Left lobe of liver (tissue), 2 donors: ENCODE measurements at regions not wholly inside any gene's neighbourhood (a gene's known extent, or its start where the extent isn't known, plus 50 kb on each side); places are given as distances from the start of the nearest gene placed in this dataset.
A peak's percentile ranks its signal among the peaks of the same experiment; 100 is the strongest.

ENCODE experiments used
- ATAC-seq: fragments of 200-7000 bp; cut with Tn5 transposase; one replicate; pipeline ENCODE4 v1.9.1; 2020; ENCODE audit warnings: mild to moderate bottlenecking, moderate library complexity
- DNase-seq: peaks from one replicate; pipeline ENCODE4 v3.0.0-alpha.2; 2020; ENCODE audit warnings: low spot score
- donor health status: DM: no; HTN: no; CAD: no; lungs with moderate emphysema.
- donor health status: DM: no; HTN: yes; CAD: no.

- ATAC-seq (no peak), DNase-seq (no peak)
These were observed 52.4 kb upstream of the WDR26 start for GRCh38 chr1:224486801-224487583.

- DNase-seq (no peak), ATAC-seq (no peak)
These were observed 54.4 kb upstream of the WDR26 start for GRCh38 chr1:224488806-224489499.

- no peak for ATAC-seq
- DNase-seq, result no peak
These were observed 55.2 kb upstream of the WDR26 start for GRCh38 chr1:224489534-224490365.

- ATAC-seq (no peak), DNase-seq (no peak)
These were observed 56.2 kb upstream of the WDR26 start for GRCh38 chr1:224490549-224491537.

GRCh38 chr1:224492015-224492414, 57.4 kb upstream of the WDR26 start:
- ATAC-seq, result no peak
- no peak for DNase-seq

GRCh38 chr1:224492632-224493031, 58.0 kb upstream of the WDR26 start:
- no peak for ATAC-seq

GRCh38 chr1:224493269-224493668, 58.7 kb upstream of the WDR26 start:
- DNase-seq (no peak), ATAC-seq (no peak)

More at GRCh38 chr1:224492632-224493031, 58.0 kb upstream of the WDR26 start:
- DNase-seq, result no peak

GRCh38 chr1:224494343-224494742, 59.7 kb upstream of the WDR26 start:
- ATAC-seq (no peak), DNase-seq (no peak)

GRCh38 chr1:224495866-224496265, 61.3 kb upstream of the WDR26 start:
- DNase-seq (no peak), ATAC-seq (no peak)

- DNase-seq (no peak), ATAC-seq (no peak)
These were observed 62.2 kb upstream of the WDR26 start for GRCh38 chr1:224496826-224497225.

- DNase-seq, result no peak
These were observed 63.3 kb upstream of the WDR26 start for GRCh38 chr1:224497714-224498573.

GRCh38 chr1:224498574-224499170, 64.1 kb upstream of the WDR26 start:
- no peak for ATAC-seq
- no peak for DNase-seq

More at GRCh38 chr1:224497714-224498573, 63.3 kb upstream of the WDR26 start:
- ATAC-seq, result peak; percentile 19

- DNase-seq (no peak), ATAC-seq (no peak)
These were observed 64.6 kb upstream of the WDR26 start for GRCh38 chr1:224499204-224499603.

- DNase-seq, result no peak
- ATAC-seq, result no peak
These were observed 66.2 kb upstream of the WDR26 start for GRCh38 chr1:224500796-224501195.

- ATAC-seq, result no peak
- no peak for DNase-seq
These were observed 67.2 kb upstream of the WDR26 start for GRCh38 chr1:224501836-224502235.

- DNase-seq (no peak), ATAC-seq (no peak)
These were observed 68.0 kb upstream of the WDR26 start for GRCh38 chr1:224502459-224503160.

- ATAC-seq, result peak; percentile 84
These were observed 68.8 kb upstream of the WDR26 start for GRCh38 chr1:224503161-224504118.

More at GRCh38 chr1:224503161-224504118, 68.8 kb upstream of the WDR26 start:
- peak; percentile 98 for DNase-seq
